CD4-positive, CD25-positive, alpha-beta regulatory T cell (primary cell): ENCODE measurements at regions not wholly inside any gene's neighbourhood (a gene's known extent, or its start where the extent isn't known, plus 50 kb on each side); places are given as distances from the start of the nearest gene placed in this dataset.
A peak's percentile ranks its signal among the peaks of the same experiment; 100 is the strongest.

Experiments
- ATAC-seq, 2 donors: fragments of 150-1000 bp; cut with Tn5 transposase; one replicate each; pipeline ENCODE4 v1.10.0; 2021; ENCODE audit warnings: low read depth in 2 of 2, moderate number of reproducible peaks in 2 of 2, moderate library complexity in 1 of 2
- DNase-seq, 3 donors: peaks; one replicate each; pipeline versions ENCODE4 v3.0.0 to v3.0.0-alpha.2; 2012 to 2022; ENCODE audit warnings: mixed read lengths in 1 of 3
- H3K27ac ChIP-seq: one replicate; pipeline ENCODE4 v1.7.0; 2013; ENCODE audit warnings: mild to moderate bottlenecking, low read length; ENCODE audit not compliant: insufficient read depth, poor library complexity, severe bottlenecking
- H3K27me3 ChIP-seq: one replicate; pipeline ENCODE4 v1.7.0; 2013; ENCODE audit warnings: low read length; ENCODE audit not compliant: control insufficient read depth, insufficient read depth
- H3K36me3 ChIP-seq: one replicate; pipeline ENCODE4 v1.7.0; 2013; ENCODE audit warnings: mild to moderate bottlenecking, low read length, moderate library complexity; ENCODE audit not compliant: control insufficient read depth, insufficient read depth
- H3K4me1 ChIP-seq: 2 replicates; pipeline ENCODE4 v1.7.0; 2013; ENCODE audit warnings: mild to moderate bottlenecking, low read length; ENCODE audit not compliant: insufficient read depth, control insufficient read depth, poor library complexity, severe bottlenecking
- H3K4me3 ChIP-seq: one replicate; pipeline ENCODE4 v1.7.0; 2013; ENCODE audit warnings: low read depth, mild to moderate bottlenecking, low read length, moderate library complexity
- H3K9me3 ChIP-seq, 2 experiments: 1 replicate in 1 of 2; 2 replicates in 1 of 2; pipeline ENCODE4 v1.7.0; 2013; ENCODE audit warnings: low read length in 2 of 2, mild to moderate bottlenecking in 1 of 2, moderate library complexity in 1 of 2; ENCODE audit not compliant: control insufficient read depth in 2 of 2
- H3K27ac Mint-ChIP-seq, 3 donors: one replicate each; pipeline ENCODE4 v1.8.0; 2020 to 2022; ENCODE audit warnings: mild to moderate bottlenecking in 3 of 3, mixed read lengths in 3 of 3, moderate library complexity in 2 of 3
- H3K27me3 Mint-ChIP-seq: one replicate; pipeline ENCODE4 v1.8.0; 2022; ENCODE audit warnings: mild to moderate bottlenecking, mixed read lengths
- H3K36me3 Mint-ChIP-seq: one replicate; pipeline ENCODE4 v1.8.0; 2020; ENCODE audit warnings: mixed read lengths
- H3K4me1 Mint-ChIP-seq, 4 donors: one replicate each; pipeline ENCODE4 v1.8.0; 2020 to 2022; ENCODE audit warnings: mixed read lengths in 4 of 4, mild to moderate bottlenecking in 1 of 4
- H3K4me3 Mint-ChIP-seq, 4 donors: one replicate each; pipeline ENCODE4 v1.8.0; 2020 to 2022; ENCODE audit warnings: mild to moderate bottlenecking in 4 of 4, mixed read lengths in 4 of 4, moderate library complexity in 3 of 4
- H3K9me3 Mint-ChIP-seq, 7 donors: one replicate each; pipeline ENCODE4 v1.8.0; 2020 to 2022; ENCODE audit warnings: mixed read lengths in 7 of 7, mild to moderate bottlenecking in 3 of 7, moderate library complexity in 2 of 7

GRCh38 chr10:28970231-28970630 is 292.9 kb downstream of the BAMBI start:
- no peaks in the 10 kb centered on the region for H3K4me1 ChIP-seq
- no peak for ATAC-seq
- H3K27me3 ChIP-seq: no peaks in the 10 kb centered on the region
- no peak overlapping the region for H3K27ac Mint-ChIP-seq
- peak overlapping the region in 1 of 4 donors; percentile 51 for H3K4me3 Mint-ChIP-seq
- H3K36me3 ChIP-seq: no peaks in the 10 kb centered on the region
- H3K9me3 Mint-ChIP-seq: peaks cover 0 to 4% (median 1%) of the 10 kb centered on the region in 7 donors
- no peak overlapping the region for H3K27ac ChIP-seq
- no peaks in the 10 kb centered on the region for H3K9me3 ChIP-seq
- H3K27me3 Mint-ChIP-seq: peaks cover 4% of the 10 kb centered on the region
- H3K36me3 Mint-ChIP-seq: no peaks in the 10 kb centered on the region
- no peak for DNase-seq
- no peaks in the 10 kb centered on the region for H3K4me1 Mint-ChIP-seq
- H3K4me3 ChIP-seq: no peak overlapping the region

GRCh38 chr10:28971255-28971654 is 293.9 kb downstream of the BAMBI start:
- Mint-ChIP-seq H3K9me3 (peaks cover 0 to 7% (median 2%) of the 10 kb centered on the region in 7 donors), H3K36me3 (no peaks in the 10 kb centered on the region), H3K4me1 (no peaks in the 10 kb centered on the region), H3K27ac (no peak overlapping the region), H3K4me3 (no peak overlapping the region), H3K27me3 (peaks cover 4% of the 10 kb centered on the region)
- Histone ChIP-seq H3K27me3 (no peaks in the 10 kb centered on the region), H3K27ac (no peak overlapping the region), H3K4me1 (no peaks in the 10 kb centered on the region), H3K36me3 (no peaks in the 10 kb centered on the region), H3K9me3 (no peaks in the 10 kb centered on the region), H3K4me3 (no peak overlapping the region)
- ATAC-seq (no peak), DNase-seq (no peak)

GRCh38 chr10:28971764-28972163 is 294.4 kb downstream of the BAMBI start:
- H3K36me3 ChIP-seq: no peaks in the 10 kb centered on the region
- H3K27me3 Mint-ChIP-seq: peaks cover 4% of the 10 kb centered on the region
- H3K4me3 ChIP-seq: no peak overlapping the region
- H3K9me3 ChIP-seq: no peaks in the 10 kb centered on the region
- H3K4me1 Mint-ChIP-seq: no peaks in the 10 kb centered on the region
- no peaks in the 10 kb centered on the region for H3K36me3 Mint-ChIP-seq
- peaks cover 0 to 7% (median 2%) of the 10 kb centered on the region in 7 donors for H3K9me3 Mint-ChIP-seq
- no peaks in the 10 kb centered on the region for H3K4me1 ChIP-seq
- no peak overlapping the region for H3K4me3 Mint-ChIP-seq
- DNase-seq (no peak), ATAC-seq (no peak)
- H3K27ac ChIP-seq: no peak overlapping the region
- H3K27me3 ChIP-seq: no peaks in the 10 kb centered on the region
- H3K27ac Mint-ChIP-seq: no peak overlapping the region

GRCh38 chr10:28973309-28973972 is 296.1 kb downstream of the BAMBI start:
- Histone ChIP-seq H3K4me1 (no peaks in the 10 kb centered on the region), H3K9me3 (no peaks in the 10 kb centered on the region), H3K27me3 (no peaks in the 10 kb centered on the region), H3K36me3 (no peaks in the 10 kb centered on the region), H3K27ac (no peak overlapping the region), H3K4me3 (no peak overlapping the region)
- peaks cover 0 to 12% (median 4%) of the 10 kb centered on the region in 7 donors for H3K9me3 Mint-ChIP-seq
- DNase-seq: no peak
- no peak overlapping the region for H3K27ac Mint-ChIP-seq
- H3K27me3 Mint-ChIP-seq: peaks cover 4% of the 10 kb centered on the region
- no peak for ATAC-seq
- no peak overlapping the region for H3K4me3 Mint-ChIP-seq
- no peaks in the 10 kb centered on the region for H3K36me3 Mint-ChIP-seq
- no peaks in the 10 kb centered on the region for H3K4me1 Mint-ChIP-seq

GRCh38 chr10:28975891-28976531 is 298.7 kb downstream of the BAMBI start:
- no peak overlapping the region for H3K4me3 ChIP-seq
- Mint-ChIP-seq H3K36me3 (no peaks in the 10 kb centered on the region), H3K9me3 (peaks cover 0 to 12% (median 4%) of the 10 kb centered on the region in 7 donors), H3K4me1 (no peaks in the 10 kb centered on the region), H3K27me3 (peaks cover 4% of the 10 kb centered on the region), H3K27ac (no peak overlapping the region), H3K4me3 (no peak overlapping the region)
- H3K4me1 ChIP-seq: no peaks in the 10 kb centered on the region
- no peaks in the 10 kb centered on the region for H3K9me3 ChIP-seq
- ATAC-seq (no peak), DNase-seq (no peak)
- no peak overlapping the region for H3K27ac ChIP-seq
- H3K27me3 ChIP-seq: no peaks in the 10 kb centered on the region
- H3K36me3 ChIP-seq: no peaks in the 10 kb centered on the region

- Histone ChIP-seq H3K9me3 (no peaks in the 10 kb centered on the region), H3K27me3 (no peaks in the 10 kb centered on the region), H3K4me1 (no peaks in the 10 kb centered on the region), H3K27ac (no peak overlapping the region), H3K4me3 (no peak overlapping the region), H3K36me3 (no peaks in the 10 kb centered on the region)
- DNase-seq: no peak
- Mint-ChIP-seq H3K9me3 (peaks cover 0 to 10% (median 4%) of the 10 kb centered on the region in 7 donors), H3K36me3 (no peaks in the 10 kb centered on the region), H3K27me3 (peaks cover 4% of the 10 kb centered on the region), H3K27ac (no peak overlapping the region), H3K4me1 (no peaks in the 10 kb centered on the region), H3K4me3 (no peak overlapping the region)
- no peak for ATAC-seq
These were observed 300.2 kb downstream of the BAMBI start for GRCh38 chr10:28977518-28977917.

- H3K27ac Mint-ChIP-seq: no peak overlapping the region
- Histone ChIP-seq H3K27ac (no peak overlapping the region), H3K27me3 (no peaks in the 10 kb centered on the region), H3K36me3 (no peaks in the 10 kb centered on the region), H3K4me3 (no peak overlapping the region), H3K4me1 (no peaks in the 10 kb centered on the region), H3K9me3 (no peaks in the 10 kb centered on the region)
- H3K9me3 Mint-ChIP-seq: peaks cover 0 to 9% (median 4%) of the 10 kb centered on the region in 7 donors
- no peaks in the 10 kb centered on the region for H3K4me1 Mint-ChIP-seq
- H3K4me3 Mint-ChIP-seq: no peak overlapping the region
- DNase-seq: no peak
- ATAC-seq: no peak
- H3K27me3 Mint-ChIP-seq: no peaks in the 10 kb centered on the region
- H3K36me3 Mint-ChIP-seq: no peaks in the 10 kb centered on the region
These were observed 302.9 kb downstream of the BAMBI start for GRCh38 chr10:28980264-28980663.

GRCh38 chr10:28981007-28981406 is 303.7 kb downstream of the BAMBI start:
- no peak overlapping the region for H3K4me3 Mint-ChIP-seq
- H3K4me1 Mint-ChIP-seq: no peaks in the 10 kb centered on the region

More at GRCh38 chr10:28981007-28981406, 303.7 kb downstream of the BAMBI start:
- Histone ChIP-seq H3K4me3 (no peak overlapping the region), H3K9me3 (no peaks in the 10 kb centered on the region), H3K36me3 (no peaks in the 10 kb centered on the region), H3K4me1 (no peaks in the 10 kb centered on the region), H3K27me3 (no peaks in the 10 kb centered on the region), H3K27ac (no peak overlapping the region)
- ATAC-seq: no peak
- Mint-ChIP-seq H3K27me3 (no peaks in the 10 kb centered on the region), H3K27ac (peak overlapping the region in 1 of 3 donors; percentile 29), H3K9me3 (peaks cover 0 to 5% (median 3%) of the 10 kb centered on the region in 7 donors), H3K36me3 (no peaks in the 10 kb centered on the region)
- no peak for DNase-seq
